ENCODE measurements at regions not wholly inside any gene's neighbourhood (a gene's known extent, or its start where the extent isn't known, plus 50 kb on each side); places are given as distances from the start of the nearest gene placed in this dataset.

GRCh38 chr13:74678308-74678965 is 544.2 kb upstream of the KLF12 start:
- TF ChIP-seq CTCF (IDR thresholded peaks at IDR 0.05; ENCODE audit: poor library complexity) (no peak), EZH2 (IDR thresholded peaks at IDR 0.05; ENCODE audit: borderline replicate concordance) (no peak)
